ENCODE measurements at regions not wholly inside any gene's neighbourhood (a gene's known extent, or its start where the extent isn't known, plus 50 kb on each side); places are given as distances from the start of the nearest gene placed in this dataset.

DNA sequence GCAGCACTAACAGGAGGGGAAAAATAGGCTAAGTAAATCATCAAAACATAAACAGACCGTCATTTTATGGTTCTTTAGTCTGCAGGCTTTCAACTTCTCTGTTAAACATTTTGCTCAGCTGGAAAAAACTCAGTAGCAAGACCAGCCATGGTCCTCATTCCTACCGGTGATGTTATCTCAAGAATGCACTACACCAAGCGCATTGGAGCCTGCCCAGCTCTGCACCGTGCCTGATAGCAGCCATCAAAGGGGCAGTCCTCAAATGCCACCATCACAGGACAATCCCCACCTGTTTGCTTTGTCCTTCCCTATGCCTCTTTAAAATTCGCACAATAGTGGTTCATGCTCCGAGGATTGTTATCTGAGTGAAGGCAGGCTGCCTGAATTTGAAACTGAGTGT is 181.5 kb upstream of the MON1B start:
- TF ChIP-seq, protein P1, sequence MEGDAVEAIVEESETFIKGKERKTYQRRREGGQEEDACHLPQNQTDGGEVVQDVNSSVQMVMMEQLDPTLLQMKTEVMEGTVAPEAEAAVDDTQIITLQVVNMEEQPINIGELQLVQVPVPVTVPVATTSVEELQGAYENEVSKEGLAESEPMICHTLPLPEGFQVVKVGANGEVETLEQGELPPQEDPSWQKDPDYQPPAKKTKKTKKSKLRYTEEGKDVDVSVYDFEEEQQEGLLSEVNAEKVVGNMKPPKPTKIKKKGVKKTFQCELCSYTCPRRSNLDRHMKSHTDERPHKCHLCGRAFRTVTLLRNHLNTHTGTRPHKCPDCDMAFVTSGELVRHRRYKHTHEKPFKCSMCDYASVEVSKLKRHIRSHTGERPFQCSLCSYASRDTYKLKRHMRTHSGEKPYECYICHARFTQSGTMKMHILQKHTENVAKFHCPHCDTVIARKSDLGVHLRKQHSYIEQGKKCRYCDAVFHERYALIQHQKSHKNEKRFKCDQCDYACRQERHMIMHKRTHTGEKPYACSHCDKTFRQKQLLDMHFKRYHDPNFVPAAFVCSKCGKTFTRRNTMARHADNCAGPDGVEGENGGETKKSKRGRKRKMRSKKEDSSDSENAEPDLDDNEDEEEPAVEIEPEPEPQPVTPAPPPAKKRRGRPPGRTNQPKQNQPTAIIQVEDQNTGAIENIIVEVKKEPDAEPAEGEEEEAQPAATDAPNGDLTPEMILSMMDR (IDR thresholded peaks at IDR 0.05; ENCODE audit: insufficient read depth, low read depth, low read length, missing control alignments), result no peak
- DNase-seq (ENCODE audit: low read depth), result no peak

DNA sequence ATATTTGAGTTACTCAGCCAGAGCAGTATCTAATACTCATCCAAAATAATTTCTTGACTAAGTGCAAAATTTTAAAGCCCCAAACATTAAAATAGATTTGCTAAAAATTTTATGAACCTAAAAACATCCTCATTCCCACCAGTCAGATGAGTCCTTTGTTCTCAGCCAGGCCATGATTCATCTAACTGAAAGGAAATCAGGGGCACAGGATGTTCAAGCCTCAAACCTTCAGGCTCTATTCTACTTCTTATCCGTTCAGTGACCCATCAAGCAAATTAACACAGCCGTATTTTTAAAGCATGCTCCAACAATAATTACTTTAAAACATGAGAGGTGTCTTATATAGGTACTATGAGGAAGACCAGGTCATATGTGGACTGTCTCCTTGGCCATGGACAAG is 176.5 kb upstream of the MON1B start:
- H3K4me3 ChIP-seq (ENCODE audit: low read depth, low read length), result no peak overlapping the region
- TF ChIP-seq, protein P1 (IDR thresholded peaks at IDR 0.05; ENCODE audit: insufficient read depth, low read depth, low read length, missing control alignments), result no peak
- DNase-seq (ENCODE audit: low read depth), result no peak

More for the DNA sequence above, 181.5 kb upstream of the MON1B start:
- H3K4me3 ChIP-seq (ENCODE audit: low read depth, low read length), result no peak overlapping the region

DNA sequence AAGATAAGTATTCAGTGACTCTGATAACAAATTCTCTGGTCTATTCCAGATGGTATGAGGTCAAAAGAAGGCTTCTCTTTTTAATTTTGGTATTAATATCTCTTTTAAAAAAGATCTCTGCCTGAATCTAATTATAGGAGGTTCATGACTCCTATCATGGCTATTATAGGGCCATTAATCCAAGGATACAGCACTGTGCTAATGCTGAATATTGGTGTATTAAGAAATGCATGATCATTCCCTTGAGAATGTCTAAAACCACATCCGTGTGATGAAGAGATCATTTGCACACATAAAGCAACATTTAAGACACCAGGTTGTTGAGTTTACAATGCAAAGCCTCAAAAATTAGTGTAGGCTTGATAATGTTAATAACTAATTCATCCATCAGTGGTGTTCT is 160.4 kb upstream of the MON1B start:
- TF ChIP-seq, protein P1 (IDR thresholded peaks at IDR 0.05; ENCODE audit: insufficient read depth, low read depth, low read length, missing control alignments), result no peak
- no peak overlapping the region for H3K4me3 ChIP-seq (ENCODE audit: low read depth, low read length)

GRCh38 chr16:77033516-77033915 is 157.5 kb upstream of the MON1B start:
- DNase-seq (ENCODE audit: low read depth), result no peak
- H3K4me3 ChIP-seq (ENCODE audit: low read depth, low read length), result no peak overlapping the region
- TF ChIP-seq, protein P1 (IDR thresholded peaks at IDR 0.05; ENCODE audit: insufficient read depth, low read depth, low read length, missing control alignments), result no peak

More for the DNA sequence above, 160.4 kb upstream of the MON1B start:
- DNase-seq (ENCODE audit: low read depth), result no peak

- DNase-seq (ENCODE audit: low read depth), result no peak
- TF ChIP-seq, protein P1 (IDR thresholded peaks at IDR 0.05; ENCODE audit: insufficient read depth, low read depth, low read length, missing control alignments), result no peak
- H3K4me3 ChIP-seq (ENCODE audit: low read depth, low read length), result no peak overlapping the region
Measured at GRCh38 chr16:77035361-77035760, 155.6 kb upstream of the MON1B start.

- H3K4me3 ChIP-seq (ENCODE audit: low read depth, low read length), result no peak overlapping the region
- DNase-seq (ENCODE audit: low read depth), result no peak
- TF ChIP-seq, protein P1 (IDR thresholded peaks at IDR 0.05; ENCODE audit: insufficient read depth, low read depth, low read length, missing control alignments), result no peak
Measured at GRCh38 chr16:77037696-77038347, 153.2 kb upstream of the MON1B start.

DNA sequence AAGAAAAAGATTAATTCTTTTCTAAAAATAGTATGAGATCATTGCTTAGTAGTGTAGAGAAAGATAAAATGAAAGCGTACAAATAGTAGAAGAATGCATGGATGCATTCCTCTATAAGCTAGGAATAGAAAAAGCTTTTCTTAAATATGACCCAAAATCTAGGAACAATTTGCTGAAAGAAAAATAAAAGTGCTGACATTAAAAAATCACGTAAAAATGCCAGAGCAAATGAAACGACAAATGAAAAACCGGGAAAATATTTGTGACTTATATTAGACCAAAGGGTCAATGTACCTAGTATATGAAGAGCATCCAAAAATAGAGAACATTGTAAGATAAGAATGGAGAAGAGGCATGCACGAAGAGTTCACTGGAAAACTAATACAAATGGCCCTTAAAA is 149.5 kb upstream of the MON1B start:
- H3K4me3 ChIP-seq (ENCODE audit: low read depth, low read length), result no peak overlapping the region
- DNase-seq (ENCODE audit: low read depth), result no peak
- TF ChIP-seq, protein P1 (IDR thresholded peaks at IDR 0.05; ENCODE audit: insufficient read depth, low read depth, low read length, missing control alignments), result no peak
